ENCODE measurements at regions not wholly inside any gene's neighbourhood (a gene's known extent, or its start where the extent isn't known, plus 50 kb on each side); places are given as distances from the start of the nearest gene placed in this dataset.
"Not testable (repeated sequence)": the region's sequence is repeated elsewhere in the genome, so short reads cannot be mapped to it uniquely, and the experiment has no call there.

DNA sequence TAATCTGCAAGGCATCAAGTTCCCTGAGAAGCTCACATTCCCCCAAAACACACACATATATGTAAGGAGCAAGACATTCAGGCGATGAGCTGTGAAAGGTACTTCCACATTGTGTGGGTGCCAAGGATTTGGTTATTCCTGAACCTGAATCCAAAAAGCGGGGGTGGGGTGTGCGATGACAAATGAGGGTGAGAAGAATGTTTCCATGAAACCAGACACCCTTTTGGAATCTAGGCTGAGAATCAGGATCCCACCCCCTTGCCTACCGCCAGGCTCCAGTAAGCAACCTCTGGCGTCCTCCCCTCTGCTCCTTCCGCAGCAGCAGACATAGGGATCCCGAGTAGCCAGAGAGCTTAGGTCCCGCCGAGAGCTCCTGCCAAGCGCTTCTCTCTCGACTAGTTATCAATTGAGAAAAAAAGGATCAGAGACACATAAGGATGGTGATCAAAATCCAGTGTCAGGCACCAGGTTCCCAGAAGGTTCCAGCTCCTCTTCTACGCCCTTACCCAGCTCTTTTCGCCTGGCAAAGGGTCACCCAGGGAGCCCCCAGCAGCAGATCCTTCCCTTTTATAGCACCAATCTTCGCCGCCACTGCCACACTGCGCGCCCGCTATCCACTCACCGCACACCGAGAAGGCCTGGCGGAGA, 191.1 kb downstream of the USP22 start:
- not testable (repeated sequence) for DNase-seq

DNA sequence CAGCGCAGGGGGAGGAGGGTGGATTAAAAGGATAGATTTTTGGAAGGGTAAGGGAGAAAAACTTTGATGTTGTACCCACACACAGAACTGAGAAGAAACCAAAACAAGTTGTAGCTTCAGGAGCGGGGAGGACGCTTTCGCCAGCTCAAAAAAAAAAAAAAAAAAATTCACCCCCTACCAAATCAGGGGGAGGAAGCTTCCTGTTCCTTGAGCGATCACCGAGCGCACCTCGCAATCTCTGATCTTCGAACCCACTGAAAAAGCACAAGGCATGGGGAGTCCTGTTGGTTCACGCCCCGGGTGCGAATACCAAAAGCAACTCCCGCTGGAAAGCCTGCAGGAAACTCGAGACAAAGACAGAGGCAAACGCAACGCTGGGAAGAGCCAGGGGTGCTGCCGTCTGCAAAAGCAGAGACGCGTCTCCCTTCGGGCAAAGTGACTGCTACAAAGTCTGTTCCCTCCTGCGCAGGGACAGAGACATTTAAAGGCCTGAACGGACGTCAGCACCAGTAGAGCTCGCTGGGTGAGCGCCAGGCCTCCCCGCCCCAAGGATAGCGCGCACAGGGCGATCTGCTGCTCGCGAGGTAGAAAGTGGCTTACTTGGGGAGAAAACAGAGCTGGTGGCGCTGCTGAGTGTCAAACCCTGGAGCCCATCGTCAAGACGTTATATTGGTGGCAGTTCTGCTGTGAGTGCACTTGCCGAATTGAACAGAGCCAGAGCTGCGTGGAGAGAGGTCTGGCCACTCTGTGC, 190.4 kb downstream of the USP22 start:
- DNase-seq, result peak; percentile 50

DNA sequence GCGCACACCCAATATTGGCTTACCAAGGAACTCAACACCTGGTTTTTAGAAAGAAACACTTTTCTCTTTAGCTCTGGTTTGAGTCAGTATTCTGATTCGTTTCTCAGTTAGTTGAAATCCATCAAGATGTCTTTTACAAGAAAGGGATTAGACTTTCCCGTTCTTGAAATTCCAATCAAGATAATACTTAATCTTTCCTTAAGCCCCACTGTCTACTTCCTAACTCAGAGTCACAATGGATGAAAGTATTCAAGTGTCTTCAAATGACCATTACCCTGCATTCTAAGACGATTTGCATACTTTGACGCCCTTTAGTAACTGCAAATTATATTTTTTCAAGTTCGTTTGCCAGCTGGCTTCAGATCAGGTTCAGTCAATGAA, 189.8 kb downstream of the USP22 start:
- DNase-seq, result no peak

DNA sequence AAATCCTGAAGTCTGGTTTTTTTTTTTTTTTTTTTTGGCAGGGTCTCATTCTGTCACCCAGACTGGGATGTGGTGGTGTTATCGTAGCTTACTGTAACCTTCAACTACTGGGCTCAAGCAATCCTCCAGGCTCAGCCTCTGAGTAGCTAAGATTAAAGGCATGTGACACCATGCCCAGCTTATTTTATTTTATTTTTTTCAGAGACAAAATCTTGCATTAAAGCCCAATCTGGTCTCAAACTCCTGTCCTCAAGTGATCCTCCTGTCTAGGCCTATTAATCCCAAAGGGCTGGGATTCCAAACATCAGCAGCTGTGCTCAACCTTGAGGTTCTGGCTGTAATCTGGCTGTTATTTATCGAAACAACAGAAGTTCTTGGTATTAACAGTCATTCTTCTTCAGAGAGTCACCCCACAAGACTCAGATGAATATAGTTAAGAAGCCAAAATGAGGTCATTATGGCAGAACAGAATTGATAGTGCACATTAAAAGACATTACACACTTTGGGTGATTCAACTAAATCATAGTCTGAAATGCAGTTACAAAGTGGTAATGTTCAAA, 186.8 kb downstream of the USP22 start:
- DNase-seq, result not testable (repeated sequence)

DNA sequence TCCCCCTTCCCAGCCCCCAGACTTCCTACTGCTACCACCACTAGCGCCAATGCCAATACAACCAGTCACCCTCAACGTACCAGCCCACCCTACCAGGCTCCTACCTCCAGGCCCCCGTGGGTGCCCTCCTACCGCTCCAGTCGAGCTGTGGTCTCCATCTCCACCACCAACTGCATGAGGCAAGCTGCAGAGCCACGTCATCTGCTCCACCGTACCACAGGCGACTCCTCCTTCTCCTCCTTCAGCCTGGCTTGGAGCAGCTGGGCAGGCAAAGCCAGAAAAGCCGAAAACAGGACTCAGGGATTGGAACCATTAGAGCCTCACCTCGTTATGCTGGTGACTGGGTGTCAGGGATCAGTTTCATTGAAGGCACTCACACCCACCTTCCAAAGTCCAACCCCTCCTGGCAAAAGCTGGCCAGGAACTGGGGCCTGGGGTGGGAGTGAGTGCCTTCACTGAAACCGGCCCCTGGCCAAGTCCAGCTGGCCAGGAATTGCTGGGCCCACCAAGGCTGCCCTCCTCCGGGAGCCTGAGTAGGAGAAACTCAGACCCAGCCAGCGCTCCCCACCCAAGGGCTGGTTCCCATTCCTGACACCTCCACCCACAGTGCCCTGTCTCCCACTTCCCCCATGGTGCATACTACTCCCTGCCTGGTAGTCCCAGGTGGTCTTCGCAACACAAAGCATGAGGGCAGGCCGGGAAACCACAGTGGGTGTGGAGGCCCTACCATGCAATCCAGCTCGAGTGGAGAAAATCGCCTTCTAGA, 176.2 kb downstream of the USP22 start:
- DNase-seq, result not testable (repeated sequence)

DNA sequence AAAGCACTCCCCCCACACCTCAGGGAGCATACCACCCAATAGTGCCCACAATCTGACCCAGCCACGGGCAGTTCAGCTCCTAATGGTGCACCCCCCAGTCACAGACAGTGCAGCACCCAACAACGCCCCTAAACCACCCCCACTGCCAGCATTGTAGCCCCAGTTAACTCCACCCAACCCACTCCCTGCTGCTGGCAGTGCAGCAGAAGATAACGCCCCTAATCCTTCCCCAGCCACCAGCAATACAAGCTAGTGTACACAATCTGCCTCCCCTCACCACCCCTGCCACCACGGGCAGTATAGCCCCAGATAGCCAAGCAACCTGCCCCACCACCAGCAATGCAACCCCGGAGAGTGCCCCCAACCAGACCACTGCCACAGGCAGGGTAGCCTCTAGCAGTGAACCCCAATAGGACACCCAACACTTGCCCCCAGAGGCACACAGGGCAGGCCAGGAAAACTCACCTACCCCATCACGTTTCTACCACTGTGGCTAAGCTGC, 175.3 kb downstream of the USP22 start:
- DNase-seq, result not testable (repeated sequence)

DNA sequence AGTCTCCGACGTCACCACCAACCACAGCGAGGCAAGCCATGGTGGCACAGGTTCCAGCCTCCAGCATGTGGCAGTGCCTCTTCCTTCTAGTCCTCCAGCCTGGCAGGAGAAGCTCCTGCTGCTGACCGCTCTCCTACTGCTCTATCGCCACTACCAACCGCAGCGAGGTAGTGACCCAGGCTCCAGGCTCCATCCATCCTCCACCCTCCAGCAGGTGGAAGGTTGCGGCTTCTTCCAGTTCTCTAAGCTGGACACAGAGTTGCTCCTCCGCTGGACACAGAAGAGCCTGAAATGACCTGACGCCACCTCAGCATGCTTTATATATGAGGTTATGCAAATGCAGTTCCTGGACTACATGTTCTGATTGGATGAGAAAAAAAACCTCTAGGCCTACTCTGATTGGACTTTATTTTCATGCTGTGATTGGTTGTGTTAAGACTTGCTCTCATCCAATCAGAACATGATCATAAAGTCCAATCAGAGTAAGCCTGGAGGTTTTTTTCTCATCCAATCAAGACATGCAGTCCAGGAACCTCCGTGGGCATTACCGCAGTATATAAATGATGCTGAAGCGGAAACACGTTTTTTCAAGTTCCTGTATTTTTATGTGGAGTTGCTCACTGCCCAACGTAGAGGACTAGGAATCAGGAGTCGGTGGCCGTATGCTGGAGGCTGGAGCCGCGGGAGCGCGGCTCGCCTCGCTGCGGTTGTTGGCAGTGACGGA, 174.7 kb downstream of the USP22 start:
- not testable (repeated sequence) for DNase-seq

DNA sequence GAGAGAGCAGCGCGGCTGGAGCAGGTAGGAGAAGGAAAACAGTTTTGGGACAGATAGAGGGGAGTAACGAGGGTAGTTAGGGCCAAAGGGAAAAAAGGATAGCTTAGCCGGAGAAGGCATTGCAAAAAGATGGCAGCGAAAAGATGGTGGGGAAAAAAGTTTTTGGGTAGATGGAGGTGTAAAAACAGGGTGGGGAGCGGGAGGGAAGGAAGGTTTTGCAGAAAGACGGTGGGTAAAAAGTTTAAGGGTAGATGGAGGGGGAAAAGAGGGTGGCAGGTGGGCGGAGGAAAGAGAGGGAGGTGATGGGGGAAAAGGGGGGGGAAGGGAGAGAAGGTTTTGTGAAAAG, 174.2 kb downstream of the USP22 start:
- DNase-seq, result not testable (repeated sequence)

DNA sequence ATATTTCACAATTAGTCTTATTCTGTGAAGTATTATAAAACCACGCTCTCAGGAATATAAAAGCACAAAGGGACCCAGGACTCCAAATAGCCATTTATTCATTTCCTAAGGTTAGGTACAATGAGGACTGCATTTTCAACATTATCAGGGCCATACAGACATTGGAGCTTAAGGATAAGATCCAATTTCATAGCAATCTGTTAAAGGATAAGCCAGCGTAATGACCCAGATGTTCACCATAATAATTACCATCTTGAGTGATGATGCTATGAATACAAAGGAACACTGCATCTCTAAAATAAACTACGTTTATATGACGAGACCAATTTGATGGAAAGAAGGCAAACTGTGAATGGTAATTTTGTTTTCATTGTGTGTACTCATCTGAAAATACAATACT, 169.6 kb downstream of the USP22 start:
- DNase-seq, result not testable (repeated sequence)

DNA sequence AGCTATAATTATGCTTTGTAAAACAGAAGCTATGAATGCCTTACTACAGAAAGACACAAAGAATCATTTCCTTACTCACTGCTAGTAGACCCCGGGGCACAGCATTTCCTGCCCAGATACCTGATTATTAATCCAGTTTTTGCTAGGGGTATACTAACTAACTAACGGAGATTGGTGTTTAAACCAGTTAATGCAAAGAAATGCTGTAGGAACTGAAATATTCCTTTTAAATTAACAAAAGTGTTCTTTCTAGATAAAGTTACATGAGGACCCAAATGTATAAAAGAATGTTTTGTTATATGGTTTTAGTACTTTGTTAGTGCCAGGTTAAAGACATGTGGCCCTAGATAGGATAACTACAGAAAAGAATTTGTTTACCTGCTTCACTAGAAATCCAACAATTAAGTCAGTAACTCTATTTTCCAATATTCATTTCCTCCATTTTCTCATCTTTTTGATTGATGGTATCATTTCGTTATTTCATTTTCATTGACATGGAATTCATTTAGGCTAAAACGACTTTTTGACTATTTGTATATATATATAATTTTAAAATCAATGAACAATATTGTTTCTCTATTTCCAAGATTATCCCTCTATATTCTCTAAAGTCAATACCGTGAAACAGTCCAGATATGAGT, 169.0 kb downstream of the USP22 start:
- not testable (repeated sequence) for DNase-seq

DNA sequence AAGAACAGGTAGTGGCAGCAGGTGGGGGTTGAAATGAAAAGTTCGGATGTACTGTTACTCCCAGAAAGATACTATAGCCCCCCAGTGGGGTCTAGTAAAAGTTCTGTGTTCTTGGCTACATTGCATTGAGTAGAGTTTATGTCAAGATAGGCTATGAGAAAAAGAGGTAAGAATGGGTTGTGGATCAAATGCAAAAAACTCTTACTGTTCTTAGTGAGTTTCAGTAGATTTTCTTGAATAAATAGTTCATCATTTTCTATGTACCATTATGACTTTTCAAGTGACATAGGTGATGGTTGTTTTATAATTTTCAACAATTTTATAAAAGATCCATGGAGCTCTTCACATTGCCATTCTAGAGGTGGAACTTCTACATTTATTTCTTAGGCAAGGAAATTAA, 165.4 kb downstream of the USP22 start:
- DNase-seq, result not testable (repeated sequence)

DNA sequence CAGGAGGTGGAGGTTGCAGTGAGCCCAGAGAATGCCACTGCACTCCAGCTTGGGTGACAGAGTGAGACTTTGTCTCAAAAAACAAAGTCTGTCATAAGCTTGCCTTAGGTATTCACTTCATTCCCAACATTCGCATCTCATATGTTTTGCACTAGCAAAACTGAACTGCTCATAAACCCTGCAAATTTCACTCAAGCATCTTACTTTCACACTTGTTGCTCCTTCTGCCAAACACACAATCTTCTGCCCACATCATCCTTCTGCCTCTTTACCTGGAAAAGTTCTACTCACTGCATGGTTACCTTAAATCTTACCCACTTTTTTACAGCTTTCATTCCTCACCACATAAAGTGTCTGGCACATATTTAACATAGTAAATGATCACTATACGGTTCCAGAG, 152.5 kb downstream of the USP22 start:
- DNase-seq, result no peak

DNA sequence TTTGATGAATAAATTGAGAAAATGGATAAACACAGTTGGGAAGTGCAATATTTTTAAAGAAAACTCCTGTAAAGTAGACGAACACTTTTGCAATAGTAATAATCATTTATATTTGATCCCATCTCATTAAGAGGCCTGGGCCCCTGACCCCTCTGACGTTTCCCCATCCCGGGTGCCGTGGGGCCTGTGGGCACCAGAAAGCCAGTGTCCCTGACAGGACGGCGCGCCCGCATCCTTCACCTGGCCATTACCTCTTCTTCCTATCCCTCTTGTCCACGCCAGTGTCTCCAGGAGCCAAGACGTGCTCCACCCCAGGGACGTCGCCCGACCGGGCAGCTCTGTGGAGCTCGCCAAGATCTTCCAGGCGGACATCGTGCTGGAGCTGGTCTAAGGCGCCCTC, 147.4 kb downstream of the USP22 start:
- DNase-seq, result not testable (repeated sequence)

DNA sequence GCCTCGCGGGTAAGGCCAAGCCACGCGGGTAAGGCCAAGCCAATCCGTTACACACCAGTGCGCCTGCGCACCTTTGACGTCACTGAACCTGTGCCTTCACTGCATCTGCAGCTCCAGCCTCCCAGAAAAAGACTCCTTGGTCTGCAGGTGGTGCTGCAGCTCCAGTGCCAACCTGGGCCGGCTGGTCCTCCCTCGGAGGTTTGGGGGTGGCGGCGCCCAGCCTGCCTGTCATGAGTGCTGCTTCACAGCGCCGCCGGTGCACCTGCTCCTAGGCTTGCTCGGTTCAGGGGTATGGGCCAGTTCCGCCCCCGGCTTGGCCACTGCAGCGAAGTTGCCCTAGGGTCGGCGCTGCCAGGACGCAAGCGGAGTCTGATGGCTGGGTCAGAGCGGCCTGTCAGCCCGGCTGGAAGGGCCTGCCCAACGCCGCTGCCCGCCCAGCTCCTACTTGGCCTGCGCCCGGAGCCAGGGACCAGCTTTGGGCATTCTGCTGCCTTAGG, 146.6 kb downstream of the USP22 start:
- DNase-seq, result no peak

DNA sequence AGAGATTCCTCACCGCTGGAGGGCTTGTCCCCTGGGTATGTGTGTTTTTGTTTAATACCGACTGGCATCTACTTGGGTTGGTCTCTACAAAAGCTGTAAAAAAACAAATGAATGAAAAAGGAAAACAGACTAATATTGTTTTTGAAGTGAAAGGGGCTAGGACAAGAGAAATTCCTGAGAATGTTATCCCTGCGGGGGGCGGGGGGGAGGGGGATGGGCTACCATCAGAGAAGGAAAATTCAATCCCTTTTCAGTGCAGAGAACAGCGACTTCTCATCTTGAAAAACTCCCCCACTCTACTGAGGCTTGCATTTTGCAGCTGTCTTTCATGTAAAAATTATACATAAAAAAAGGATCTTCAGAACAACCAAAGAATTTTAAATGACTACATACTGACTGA, 144.1 kb downstream of the USP22 start:
- peak; percentile 6 for DNase-seq

DNA sequence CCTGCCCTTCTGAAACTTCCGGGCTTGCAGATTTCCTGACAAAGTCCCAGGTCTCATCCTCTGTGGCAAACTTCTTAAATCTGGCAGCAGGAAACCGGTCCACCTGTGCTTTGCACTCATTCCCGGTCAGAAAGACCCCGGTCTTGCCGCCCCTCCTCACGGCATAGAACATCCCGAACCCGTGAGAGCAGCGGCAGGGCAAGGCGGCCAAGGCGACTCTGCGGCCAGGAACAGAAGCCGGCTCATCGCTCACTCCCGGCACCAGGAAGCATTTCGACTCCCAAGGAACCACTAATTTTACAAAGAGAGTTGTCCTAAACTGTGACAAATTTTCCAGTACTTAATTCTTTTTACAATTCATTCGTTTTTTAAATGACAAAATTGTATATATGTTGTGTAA, 140.3 kb downstream of the USP22 start:
- DNase-seq, result not testable (repeated sequence)

DNA sequence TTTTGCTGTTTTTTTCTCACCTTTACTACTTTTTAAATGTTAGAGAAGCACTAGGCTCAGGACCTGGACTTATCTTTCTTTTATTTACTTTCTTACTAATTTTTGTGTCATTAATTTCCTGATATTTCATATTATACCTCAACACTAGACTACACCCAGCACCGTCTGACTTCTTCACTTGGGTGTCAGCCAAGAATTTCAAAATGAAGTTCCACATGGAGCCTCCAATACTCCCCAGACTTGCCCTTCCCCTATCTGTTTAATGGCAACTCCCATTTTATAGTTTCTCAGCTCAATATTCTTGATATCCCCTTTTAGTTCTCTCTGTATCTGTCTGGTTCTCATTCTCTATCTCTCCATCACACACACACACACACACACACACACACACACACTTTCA, 139.3 kb downstream of the USP22 start:
- DNase-seq, result not testable (repeated sequence)

DNA sequence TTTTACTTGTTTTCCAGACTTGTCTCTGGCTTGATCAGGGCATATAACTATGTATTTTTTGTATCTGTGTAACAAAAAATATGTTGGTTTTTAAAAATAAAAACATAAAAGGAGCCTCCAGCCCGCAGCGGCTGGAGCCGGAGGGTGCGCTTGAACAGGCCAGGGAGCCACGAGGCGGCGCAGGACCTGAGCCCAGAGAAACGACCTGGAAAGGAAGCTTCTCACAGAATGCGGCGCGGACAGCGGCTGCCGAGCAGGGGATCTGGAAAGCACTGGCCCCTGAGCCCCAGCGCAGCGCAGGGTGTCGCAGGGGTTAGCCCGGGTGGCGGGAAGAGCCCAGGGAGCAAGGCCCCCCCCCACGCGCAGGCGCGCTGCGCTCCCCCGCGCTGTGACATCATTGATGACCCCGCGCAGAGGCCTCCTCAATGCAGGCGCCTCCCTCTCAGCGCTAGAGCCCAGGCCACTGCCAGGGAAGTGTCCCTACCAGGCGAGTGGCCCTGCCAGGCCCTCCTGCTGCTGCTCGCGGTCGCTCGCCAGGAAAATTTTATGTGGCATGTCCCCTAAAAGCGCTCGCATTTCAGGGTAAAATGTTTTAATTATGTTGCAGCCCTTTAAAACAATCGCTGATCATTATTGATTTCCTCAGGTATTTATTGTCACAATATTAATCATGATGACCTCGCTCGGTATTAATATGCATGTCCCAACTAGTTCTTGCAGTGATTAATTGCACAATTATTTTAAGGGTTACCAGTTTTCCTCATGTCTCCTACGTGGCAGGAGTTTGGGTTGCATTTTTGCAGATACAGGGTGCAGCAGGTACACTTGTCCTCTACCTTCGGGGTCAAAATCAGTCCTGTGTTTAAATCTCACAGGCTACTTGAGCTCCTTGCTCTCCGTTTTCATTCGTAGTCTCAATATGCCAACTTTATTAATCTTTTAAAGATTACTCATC, 134.2 kb downstream of the USP22 start:
- DNase-seq, result peak; percentile 68

DNA sequence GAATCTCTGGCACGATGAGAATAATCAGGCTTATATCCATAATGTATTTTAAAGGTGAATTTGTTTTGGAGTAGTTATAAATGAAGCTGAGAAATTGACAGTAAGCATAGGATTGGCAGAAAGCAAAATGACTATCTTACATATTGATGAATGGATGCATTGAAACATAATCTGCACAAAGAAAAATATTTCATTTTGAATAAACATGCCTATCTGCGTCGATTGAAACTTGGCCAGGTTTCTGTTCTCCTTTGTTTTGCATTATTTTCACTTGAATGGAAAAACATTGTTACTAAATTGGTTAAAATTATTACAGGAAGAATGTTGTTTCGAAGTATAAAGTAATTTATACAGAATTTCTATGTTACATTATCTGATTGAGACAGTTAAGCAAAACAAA, 128.2 kb downstream of the USP22 start:
- no peak for DNase-seq

DNA sequence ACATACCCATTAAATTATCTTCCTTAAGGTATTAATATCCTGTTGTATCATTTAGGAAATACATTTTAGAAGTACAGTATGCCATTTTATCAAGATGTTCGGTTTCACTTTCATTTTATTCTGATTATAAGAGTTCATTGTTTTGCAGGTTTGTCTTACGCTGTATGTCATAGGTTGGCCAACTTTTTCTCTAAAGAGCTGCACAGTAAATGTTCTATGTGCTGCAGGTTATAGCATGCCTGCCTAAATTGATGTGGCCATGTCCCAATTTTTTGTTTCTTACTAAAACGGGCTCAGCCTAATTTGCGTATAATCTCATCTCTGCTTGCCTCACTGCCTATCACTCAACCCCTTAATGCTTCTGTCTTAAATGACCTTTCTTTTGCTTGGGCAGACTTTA, 126.4 kb downstream of the USP22 start:
- no peak for DNase-seq

All from NCI-H2227 treated with DMSO at 0.1 percent for 48 hours (cell line).